ENCODE measurements at regions not wholly inside any gene's neighbourhood (a gene's known extent, or its start where the extent isn't known, plus 50 kb on each side); places are given as distances from the start of the nearest gene placed in this dataset.
"Not testable (repeated sequence)": the region's sequence is repeated elsewhere in the genome, so short reads cannot be mapped to it uniquely, and the experiment has no call there.

GRCh38 chr18:997499-997898 lies 92.8 kb downstream of the ADCYAP1 start:
- no peak for DNase-seq (ENCODE audit: low spot score)

DNA sequence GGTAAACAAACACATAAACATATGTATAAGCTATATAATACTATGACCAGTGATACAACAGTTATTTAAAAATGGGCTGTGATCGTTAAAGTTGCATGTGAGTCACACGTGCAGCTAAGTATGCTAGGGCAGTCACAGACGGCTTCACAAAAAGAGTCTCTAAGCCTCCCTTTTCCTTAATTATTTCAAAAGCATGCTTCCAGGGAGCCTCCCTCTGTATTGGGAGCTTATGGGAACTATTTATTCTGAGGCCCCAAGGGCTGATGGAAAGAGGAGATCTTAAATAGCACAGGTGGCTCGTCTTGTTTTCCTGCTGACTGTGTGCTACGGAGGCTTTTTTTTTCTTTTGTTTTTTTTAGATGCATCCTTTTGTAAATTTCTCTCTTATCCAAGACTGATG lies 94.3 kb downstream of the ADCYAP1 start:
- DNase-seq (ENCODE audit: low spot score), result no peak

GRCh38 chr18:1002653-1003178 lies 98.0 kb downstream of the ADCYAP1 start:
- DNase-seq (ENCODE audit: low spot score), result no peak

GRCh38 chr18:1003499-1003898 lies 98.8 kb downstream of the ADCYAP1 start:
- DNase-seq (ENCODE audit: low spot score), result no peak

DNA sequence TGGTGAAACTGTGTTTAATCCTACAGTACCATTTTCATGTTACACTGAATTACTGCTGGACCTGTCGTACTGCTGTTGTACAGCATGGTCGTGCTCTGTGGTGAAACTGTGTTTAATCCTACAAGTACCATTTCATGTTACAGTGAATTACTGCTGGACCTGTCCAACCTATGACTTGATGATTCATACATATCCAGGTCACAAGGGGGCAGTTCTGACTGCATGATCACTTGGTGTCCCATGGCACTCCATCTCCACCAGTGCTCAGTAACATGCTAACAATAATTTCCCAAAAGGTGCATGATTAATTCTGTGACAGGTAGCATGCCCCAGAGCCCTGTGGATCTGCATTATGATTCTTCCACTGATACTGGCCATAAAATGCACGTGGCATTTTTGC lies 101.6 kb downstream of the ADCYAP1 start:
- DNase-seq (ENCODE audit: low spot score), result no peak

GRCh38 chr18:1006965-1007364 lies 102.3 kb downstream of the ADCYAP1 start:
- no peak for DNase-seq (ENCODE audit: low spot score)

DNA sequence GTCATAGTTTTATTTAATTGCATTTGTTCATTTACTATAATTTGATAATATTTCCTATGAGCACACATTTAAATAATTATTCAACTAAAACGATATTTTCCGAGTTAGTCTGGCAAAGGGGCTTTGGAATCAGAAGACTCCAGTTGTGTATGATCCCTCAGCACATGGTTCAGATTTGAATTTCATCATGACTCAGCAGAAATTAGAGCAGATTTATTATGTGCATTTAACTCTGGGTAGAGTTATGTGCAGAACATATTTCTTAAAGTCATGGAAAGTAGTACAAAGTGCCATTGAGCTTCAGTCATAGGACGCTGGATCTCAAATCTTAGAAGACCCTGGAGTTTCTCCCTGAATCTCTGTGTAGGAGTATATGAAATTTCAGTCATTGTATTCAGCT lies 106.7 kb downstream of the ADCYAP1 start:
- no peak for DNase-seq (ENCODE audit: low spot score)

GRCh38 chr18:1012775-1013174 lies 108.1 kb downstream of the ADCYAP1 start:
- no peak for DNase-seq (ENCODE audit: low spot score)

DNA sequence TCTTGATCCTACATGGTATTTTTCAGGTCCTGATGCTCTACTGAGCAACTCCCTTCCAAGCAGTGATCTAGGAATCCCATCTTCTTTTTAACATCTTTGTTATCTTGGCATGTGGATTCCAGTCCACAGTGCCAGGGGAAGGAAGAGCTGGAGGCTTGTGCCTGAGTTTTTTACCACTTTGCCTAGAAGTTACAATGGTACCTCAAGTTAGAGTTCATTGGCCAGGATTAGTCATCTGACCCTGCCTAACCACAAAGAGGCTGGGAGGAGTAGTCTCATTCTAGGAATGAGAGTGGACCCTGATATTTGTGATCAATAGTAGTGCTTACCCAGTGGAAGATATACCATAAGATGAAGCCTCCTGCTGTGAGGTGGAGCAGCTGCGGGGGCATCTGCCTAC lies 109.3 kb downstream of the ADCYAP1 start:
- DNase-seq (ENCODE audit: low spot score), result no peak

GRCh38 chr18:1014509-1014908 lies 109.8 kb downstream of the ADCYAP1 start:
- no peak for DNase-seq (ENCODE audit: low spot score)

GRCh38 chr18:1014951-1015624 lies 110.4 kb downstream of the ADCYAP1 start:
- no peak for DNase-seq (ENCODE audit: low spot score)

DNA sequence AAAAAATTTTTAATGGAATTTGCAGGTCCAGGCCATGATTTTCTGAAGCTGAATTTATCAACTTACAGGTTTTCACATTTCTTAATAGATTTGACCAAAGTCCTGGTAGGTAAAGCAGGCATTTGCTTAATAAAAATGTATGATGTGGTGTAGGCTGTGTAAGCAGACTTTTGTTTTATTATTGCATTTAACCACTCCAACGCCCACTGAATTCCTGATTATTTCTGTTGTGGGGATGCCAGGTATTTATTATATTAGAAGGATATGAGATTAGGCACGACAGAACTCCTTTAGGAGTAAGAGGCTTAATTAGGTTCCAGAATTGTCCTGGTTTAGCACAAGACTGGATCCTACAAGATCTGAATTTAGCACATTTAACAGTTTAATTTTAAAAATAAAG lies 111.1 kb downstream of the ADCYAP1 start:
- DNase-seq (ENCODE audit: low spot score), result no peak

- no peak for DNase-seq (ENCODE audit: low spot score)
These were observed 112.8 kb downstream of the ADCYAP1 start for GRCh38 chr18:1017227-1018058.

GRCh38 chr18:1018181-1018681 lies 113.6 kb downstream of the ADCYAP1 start:
- DNase-seq (ENCODE audit: low spot score), result no peak

DNA sequence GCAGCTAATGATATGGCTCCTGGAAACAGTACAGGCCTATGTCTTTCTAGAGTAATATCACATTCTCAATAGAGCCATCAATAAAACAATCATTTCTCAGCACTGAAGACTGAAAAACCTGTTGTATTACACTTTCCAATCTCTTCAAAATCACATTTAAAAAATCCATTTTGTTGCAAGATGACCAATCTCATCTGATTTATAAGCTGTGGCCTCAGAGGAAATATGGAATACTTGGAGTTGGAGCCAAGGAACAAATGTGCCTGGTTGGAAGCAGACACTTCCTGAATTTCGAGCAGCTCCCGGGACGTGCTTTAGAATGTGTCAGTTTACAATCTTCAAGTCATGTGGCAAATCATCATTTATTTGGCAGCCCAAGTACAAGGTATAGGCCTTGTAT lies 114.5 kb downstream of the ADCYAP1 start:
- no peak for DNase-seq (ENCODE audit: low spot score)

GRCh38 chr18:1020731-1021344 lies 116.2 kb downstream of the ADCYAP1 start:
- no peak for DNase-seq (ENCODE audit: low spot score)

DNA sequence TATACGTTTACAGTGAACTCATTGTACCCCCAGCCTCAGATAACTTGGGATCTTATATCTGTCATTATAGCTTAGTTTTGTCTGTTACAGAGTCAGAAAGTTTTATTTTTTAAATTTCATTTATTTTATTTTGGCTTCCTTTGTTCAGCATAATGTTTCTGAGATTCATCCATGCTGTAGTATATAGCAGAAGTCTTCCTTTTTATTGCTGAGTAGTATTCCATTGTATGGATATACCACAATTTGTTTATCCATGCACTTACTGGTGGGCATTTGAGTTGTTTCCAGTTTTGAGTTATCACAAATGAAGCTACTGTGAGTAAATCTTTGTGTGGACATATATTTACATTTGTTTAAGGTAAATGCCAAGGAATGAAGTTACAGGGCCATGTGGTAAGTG lies 122.3 kb downstream of the ADCYAP1 start:
- no peak for DNase-seq (ENCODE audit: low spot score)

DNA sequence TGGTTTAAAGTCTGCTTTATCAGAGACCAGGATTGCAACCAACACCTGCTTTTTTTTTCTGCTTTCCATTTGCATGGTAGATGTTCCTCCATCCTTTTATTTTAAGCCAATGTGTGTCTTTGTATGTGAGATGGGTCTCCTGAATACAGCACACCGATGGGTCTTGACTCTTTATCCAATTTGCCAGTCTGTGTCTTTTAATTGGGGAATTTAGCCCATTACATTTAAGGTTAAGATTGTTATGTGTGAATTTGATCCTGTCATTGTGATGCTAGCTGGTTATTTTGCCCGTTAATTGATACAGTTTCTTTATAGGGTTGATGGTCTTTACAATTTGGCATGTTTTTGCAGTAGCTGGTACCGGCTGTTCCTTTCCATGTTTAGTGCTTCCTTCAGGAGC lies 128.4 kb downstream of the ADCYAP1 start:
- not testable (repeated sequence) for DNase-seq (ENCODE audit: low spot score)

GRCh38 chr18:1034971-1035370 lies 130.3 kb downstream of the ADCYAP1 start:
- no peak for DNase-seq (ENCODE audit: low spot score)

DNA sequence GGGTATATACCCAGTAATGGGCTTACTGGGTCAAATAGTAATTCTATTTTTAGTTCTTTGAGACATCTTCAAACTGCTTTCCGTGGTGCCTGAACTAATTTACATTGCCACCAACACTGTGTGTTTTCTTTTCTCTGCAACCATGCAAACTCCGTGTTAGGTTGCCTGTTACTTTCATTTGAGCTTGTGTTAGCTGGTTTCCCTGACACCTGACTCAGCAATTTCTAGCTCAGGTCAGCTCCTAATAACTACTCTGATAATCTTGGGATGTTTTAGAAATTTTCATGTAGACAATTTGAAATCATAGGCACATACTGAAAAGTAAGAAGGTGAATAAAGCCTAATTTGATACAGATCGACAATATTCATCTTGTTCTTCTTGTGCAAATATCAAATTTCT lies 132.3 kb downstream of the ADCYAP1 start:
- no peak for DNase-seq (ENCODE audit: low spot score)

GRCh38 chr18:1037776-1038175 lies 133.1 kb downstream of the ADCYAP1 start:
- DNase-seq (ENCODE audit: low spot score), result no peak

- DNase-seq (ENCODE audit: low spot score), result no peak
These were observed 134.8 kb downstream of the ADCYAP1 start for GRCh38 chr18:1039421-1039820.

DNA sequence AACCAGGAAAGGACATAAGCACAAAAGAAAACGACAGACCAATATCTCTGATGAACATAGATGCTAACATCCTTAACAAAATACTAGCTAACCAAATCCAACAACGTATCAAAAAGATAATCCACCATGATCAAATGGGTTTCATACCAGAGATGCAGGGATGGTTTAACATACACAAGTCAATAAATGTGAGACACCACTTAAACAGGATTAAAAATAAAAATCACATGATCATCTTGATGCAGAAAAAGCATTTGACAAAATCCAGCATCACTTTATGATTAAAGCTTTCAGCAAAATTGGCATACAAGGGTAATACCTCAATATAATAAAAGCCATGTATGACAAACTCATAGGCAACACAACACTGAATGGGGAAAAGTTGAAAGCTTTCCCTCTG lies 138.4 kb downstream of the ADCYAP1 start:
- DNase-seq (ENCODE audit: low spot score), result not testable (repeated sequence)

Measured in activated CD4-positive, alpha-beta T cell treated with anti-CD3 and anti-CD28 coated beads, Interleukin-2, Interleukin-4, amounts not matched to agents 100 ng/mL and 50 ng/mL, durations not matched to agents 16 hours and 8 hours (primary cell).